Endothelial cell of umbilical vein (primary cell): ENCODE measurements at regions not wholly inside any gene's neighbourhood (a gene's known extent, or its start where the extent isn't known, plus 50 kb on each side); places are given as distances from the start of the nearest gene placed in this dataset.

Source experiments
- BruUV-seq: library from RNA; stranded (reverse); fragments of 400-500 nt; replicated peaks from 2 replicates; lab custom pipeline; 2021; lab: Mats Ljungman, UMichigan
- CTCF ChIA-PET: fragments of 300-600, 350-600 bp; sonication (Branson Sonifier 250); formaldehyde crosslinking; loops from one replicate; lab custom pipeline; 2021; ENCODE audit warnings: antibody characterized with exemption, inconsistent platforms; lab: Charles Lee
- POLR2A ChIA-PET: fragments of 300-600, 350-600 bp; sonication (Branson Sonifier 250); formaldehyde crosslinking; loops from one replicate; lab custom pipeline; 2021; ENCODE audit warnings: antibody characterized with exemption, inconsistent platforms; lab: Charles Lee
- DNase-seq: peaks from one replicate; pipeline ENCODE4 v3.0.0-alpha.2; 2011; ENCODE audit warnings: low read depth, low spot score
- FAIRE-seq: peaks from 2 replicates; lab custom pipeline; 2011; peaks lifted over from hg19 to GRCh38; lab: Jason Lieb, UNC
- H2AFZ ChIP-seq: 2 replicates; pipeline ENCODE4 v1.6.0; 2012; ENCODE audit warnings: low read depth, low read length, control low read depth, inconsistent platforms
- H3K27ac ChIP-seq: 2 replicates; pipeline ENCODE4 v1.5.1; 2011; ENCODE audit warnings: low read depth, mild to moderate bottlenecking, control low read depth, low read length, moderate library complexity; ENCODE audit not compliant: insufficient read depth
- H3K27me3 ChIP-seq, 2 experiments: 2 replicates each; pipeline versions ENCODE4 v1.6.0 to v1.6.1; 2011; ENCODE audit warnings: low read length in 2 of 2, mixed read lengths in 1 of 2; ENCODE audit not compliant: control insufficient read depth in 2 of 2, insufficient read depth in 2 of 2
- H3K36me3 ChIP-seq, 2 experiments: 2 replicates in 1 of 2; 3 replicates in 1 of 2; pipeline ENCODE4 v1.5.1; 2011; ENCODE audit warnings: low read length in 2 of 2, mild to moderate bottlenecking in 1 of 2, moderate library complexity in 1 of 2; ENCODE audit not compliant: control insufficient read depth in 2 of 2, insufficient read depth in 2 of 2; ENCODE audit errors: extremely low read depth in 1 of 2
- H3K4me1 ChIP-seq: 3 replicates; pipeline ENCODE4 v1.5.1; 2011; ENCODE audit warnings: mild to moderate bottlenecking, low read length; ENCODE audit not compliant: control insufficient read depth, insufficient read depth; ENCODE audit errors: extremely low read depth
- H3K4me2 ChIP-seq: 2 replicates; pipeline ENCODE4 v1.6.1; 2011; ENCODE audit warnings: low read length, control low read depth, mixed read lengths; ENCODE audit not compliant: insufficient read depth
- H3K4me3 ChIP-seq, 3 experiments: fragments of 200-600 bp in 1 of 3; sonication (generic), shearing (Covaris generic) in 1 of 3; replicated peaks in 1 of 3; 2 replicates each; pipeline ENCODE4 v1.5.1; 2011 to 2016; ENCODE audit warnings: control low read depth in 3 of 3, low read length in 3 of 3, mild to moderate bottlenecking in 2 of 3, inconsistent platforms in 1 of 3, low read depth in 1 of 3, moderate library complexity in 1 of 3; ENCODE audit not compliant: insufficient read depth in 1 of 3
- H3K79me2 ChIP-seq: 2 replicates; pipeline ENCODE4 v1.6.0; 2012; ENCODE audit warnings: low read length, inconsistent platforms; ENCODE audit not compliant: control insufficient read depth, insufficient read depth
- H3K9ac ChIP-seq: replicated peaks from 2 replicates; pipeline ENCODE3; 2011; ENCODE audit warnings: low read length, control low read depth; ENCODE audit not compliant: insufficient read depth; ENCODE audit errors: extremely low read depth
- H3K9me1 ChIP-seq: replicated peaks from 3 replicates; pipeline ENCODE4 v1.6.0; 2011; ENCODE audit warnings: mild to moderate bottlenecking, low read length; ENCODE audit not compliant: control insufficient read depth, insufficient read depth; ENCODE audit errors: extremely low read depth
- H3K9me3 ChIP-seq: replicated peaks from 2 replicates; pipeline ENCODE4 v1.5.1; 2012; ENCODE audit warnings: low read length, inconsistent platforms; ENCODE audit not compliant: control insufficient read depth, insufficient read depth
- H4K20me1 ChIP-seq: replicated peaks from 2 replicates; pipeline ENCODE3; 2011; ENCODE audit warnings: mild to moderate bottlenecking, low read length; ENCODE audit not compliant: control insufficient read depth, insufficient read depth; ENCODE audit errors: extremely low read depth
- EZH2 ChIP-seq: IDR thresholded peaks from 2 replicates; pipeline ENCODE4 v1.6.1; 2012; ENCODE audit warnings: borderline replicate concordance, low read depth, mild to moderate bottlenecking, moderate library complexity, low read length, inconsistent platforms; ENCODE audit not compliant: severe bottlenecking
- FOS ChIP-seq: IDR thresholded peaks from 2 replicates; pipeline ENCODE4 v1.6.1; 2011; ENCODE audit warnings: mild to moderate bottlenecking, low read length, moderate library complexity, borderline replicate concordance; ENCODE audit not compliant: insufficient read depth
- GATA2 ChIP-seq: IDR thresholded peaks from 2 replicates; pipeline ENCODE4 v1.7.0; 2011; ENCODE audit warnings: low read depth, mild to moderate bottlenecking, moderate library complexity, mixed read lengths, low read length; ENCODE audit not compliant: insufficient read length, insufficient read depth
- JUN ChIP-seq: IDR thresholded peaks from 2 replicates; pipeline ENCODE4 v1.6.1; 2011; ENCODE audit warnings: borderline replicate concordance, low read depth; ENCODE audit not compliant: insufficient read length, insufficient read depth
- MAX ChIP-seq: IDR thresholded peaks from 2 replicates; pipeline ENCODE4 v1.6.1; 2011; ENCODE audit not compliant: insufficient read depth, insufficient read length
- MYC ChIP-seq: IDR thresholded peaks from one replicate; pipeline ENCODE4 v1.6.1; 2011; ENCODE audit warnings: mild to moderate bottlenecking, low read depth, low read length
- POLR2A ChIP-seq: IDR thresholded peaks from 2 replicates; pipeline ENCODE4 v1.6.1; 2012; ENCODE audit warnings: low read depth, mild to moderate bottlenecking, control low read depth, low read length
- POLR2AphosphoS5 ChIP-seq: IDR thresholded peaks from 2 replicates; pipeline ENCODE4 v1.6.1; 2012; ENCODE audit warnings: low read depth, mild to moderate bottlenecking, control low read depth, low read length, moderate library complexity; ENCODE audit not compliant: insufficient read depth
- dilution Hi-C: fragments of 300-500 bp; cut with MboI; formaldehyde crosslinking; loops from one replicate; pipeline ENCODE4 v1.15.0; 2019; ENCODE audit warnings: low sequenced_read_pairs; ENCODE audit not compliant: extremely low pct_ligation_motif_present
- intact Hi-C: fragments of 100-400 bp; cut with micrococcal nuclease; formaldehyde crosslinking; loops from one replicate; pipeline ENCODE4 v1.10.0; 2022

- no peaks in the 10 kb centered on the region for H3K36me3 ChIP-seq
These were observed 468.2 kb upstream of the ST6GAL2 start for GRCh38 chr2:107354175-107354574.

GRCh38 chr2:107358362-107358761, 468.3 kb upstream of the RGPD4 start:
- no peak overlapping the region for H3K9ac ChIP-seq
- H3K9me1 ChIP-seq = no peaks in the 10 kb centered on the region
- H2AFZ ChIP-seq = no peak overlapping the region
- peaks cover 1% of the 10 kb centered on the region for H3K9me3 ChIP-seq
- CTCF ChIA-PET = no interaction called here
- no peak overlapping the region for H3K27ac ChIP-seq
- no peaks in the 10 kb centered on the region for H3K79me2 ChIP-seq
- H3K4me1 ChIP-seq = no peaks in the 10 kb centered on the region
- no peaks in the 10 kb centered on the region for H4K20me1 ChIP-seq
- dilution Hi-C loops (no loop called here), intact Hi-C loops (no loop called here)
- no peak for FAIRE-seq
- H3K4me2 ChIP-seq = no peak overlapping the region
- no peaks in the 10 kb centered on the region for H3K27me3 ChIP-seq
- TF ChIP-seq JUN = no peak
- TF ChIP-seq GATA2 = no peak
- no peak for TF ChIP-seq FOS
- TF ChIP-seq MYC = no peak
- TF ChIP-seq EZH2 = no peak
- no peak for TF ChIP-seq POLR2AphosphoS5
- TF ChIP-seq MAX = no peak
- BruUV-seq = no TSS peak
- no peak overlapping the region for H3K4me3 ChIP-seq
- H3K36me3 ChIP-seq = no peaks in the 10 kb centered on the region
- no peak for DNase-seq
- POLR2A ChIA-PET = no interaction called here

More at GRCh38 chr2:107354175-107354574, 468.2 kb upstream of the ST6GAL2 start:
- POLR2A ChIA-PET = no interaction called here
- intact Hi-C loops (no loop called here), dilution Hi-C loops (no loop called here)
- Histone ChIP-seq H3K9me3 (peaks cover 1% of the 10 kb centered on the region), H3K4me3 (no peak overlapping the region), H4K20me1 (no peaks in the 10 kb centered on the region), H2AFZ (no peak overlapping the region), H3K79me2 (no peaks in the 10 kb centered on the region), H3K27ac (no peak overlapping the region), H3K4me2 (no peak overlapping the region), H3K27me3 (no peaks in the 10 kb centered on the region), H3K9ac (no peak overlapping the region), H3K9me1 (no peaks in the 10 kb centered on the region), H3K4me1 (no peaks in the 10 kb centered on the region)
- FAIRE-seq (no peak), DNase-seq (no peak)
- TF ChIP-seq POLR2A (no peak), POLR2AphosphoS5 (no peak), MAX (no peak)
- BruUV-seq = no TSS peak
- CTCF ChIA-PET = no interaction called here
